ENCODE measurements at regions not wholly inside any gene's neighbourhood (a gene's known extent, or its start where the extent isn't known, plus 50 kb on each side); places are given as distances from the start of the nearest gene placed in this dataset.

DNA sequence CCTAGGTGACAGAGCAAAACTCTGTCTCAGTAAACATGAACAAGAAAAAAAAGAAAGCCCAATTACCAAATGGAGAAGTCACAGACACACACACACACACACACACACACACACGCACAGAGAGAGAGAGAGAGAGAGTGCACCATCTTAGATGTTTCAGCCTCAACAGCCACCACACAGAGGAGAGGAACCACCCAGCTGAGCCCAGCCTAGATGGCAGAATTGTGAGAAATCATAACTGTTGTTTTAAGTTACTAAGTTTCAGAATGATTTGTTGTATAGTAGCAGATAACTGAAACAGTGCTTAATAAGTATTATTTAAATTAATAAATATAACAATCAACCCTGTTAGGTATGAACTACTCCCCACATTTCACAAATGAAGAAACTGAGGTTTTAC lies 321.2 kb downstream of the ZNF621 start:
- ChIA-PET CTCF (no interaction called here), POLR2A (no interaction called here)
- in situ Hi-C loops (cut with HindIII; ENCODE audit: low pct_unique_long_range_greater_than_20kb, low sequenced_read_pairs) (no loop called here), intact Hi-C loops (cut with micrococcal nuclease; ENCODE audit: unreplicated experiment) (no loop called here)
- no peak for DNase-seq (ENCODE audit: low read depth, low spot score)
- H3K27ac ChIP-seq (ENCODE audit: low read length): no peak overlapping the region
- H3K9me3 ChIP-seq (ENCODE audit: control insufficient read depth, insufficient read depth, low read depth, low read length): no peaks in the 10 kb centered on the region
- TF ChIP-seq, protein P1, sequence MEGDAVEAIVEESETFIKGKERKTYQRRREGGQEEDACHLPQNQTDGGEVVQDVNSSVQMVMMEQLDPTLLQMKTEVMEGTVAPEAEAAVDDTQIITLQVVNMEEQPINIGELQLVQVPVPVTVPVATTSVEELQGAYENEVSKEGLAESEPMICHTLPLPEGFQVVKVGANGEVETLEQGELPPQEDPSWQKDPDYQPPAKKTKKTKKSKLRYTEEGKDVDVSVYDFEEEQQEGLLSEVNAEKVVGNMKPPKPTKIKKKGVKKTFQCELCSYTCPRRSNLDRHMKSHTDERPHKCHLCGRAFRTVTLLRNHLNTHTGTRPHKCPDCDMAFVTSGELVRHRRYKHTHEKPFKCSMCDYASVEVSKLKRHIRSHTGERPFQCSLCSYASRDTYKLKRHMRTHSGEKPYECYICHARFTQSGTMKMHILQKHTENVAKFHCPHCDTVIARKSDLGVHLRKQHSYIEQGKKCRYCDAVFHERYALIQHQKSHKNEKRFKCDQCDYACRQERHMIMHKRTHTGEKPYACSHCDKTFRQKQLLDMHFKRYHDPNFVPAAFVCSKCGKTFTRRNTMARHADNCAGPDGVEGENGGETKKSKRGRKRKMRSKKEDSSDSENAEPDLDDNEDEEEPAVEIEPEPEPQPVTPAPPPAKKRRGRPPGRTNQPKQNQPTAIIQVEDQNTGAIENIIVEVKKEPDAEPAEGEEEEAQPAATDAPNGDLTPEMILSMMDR (IDR thresholded peaks at IDR 0.05): no peak
- TF ChIP-seq, protein P2, sequence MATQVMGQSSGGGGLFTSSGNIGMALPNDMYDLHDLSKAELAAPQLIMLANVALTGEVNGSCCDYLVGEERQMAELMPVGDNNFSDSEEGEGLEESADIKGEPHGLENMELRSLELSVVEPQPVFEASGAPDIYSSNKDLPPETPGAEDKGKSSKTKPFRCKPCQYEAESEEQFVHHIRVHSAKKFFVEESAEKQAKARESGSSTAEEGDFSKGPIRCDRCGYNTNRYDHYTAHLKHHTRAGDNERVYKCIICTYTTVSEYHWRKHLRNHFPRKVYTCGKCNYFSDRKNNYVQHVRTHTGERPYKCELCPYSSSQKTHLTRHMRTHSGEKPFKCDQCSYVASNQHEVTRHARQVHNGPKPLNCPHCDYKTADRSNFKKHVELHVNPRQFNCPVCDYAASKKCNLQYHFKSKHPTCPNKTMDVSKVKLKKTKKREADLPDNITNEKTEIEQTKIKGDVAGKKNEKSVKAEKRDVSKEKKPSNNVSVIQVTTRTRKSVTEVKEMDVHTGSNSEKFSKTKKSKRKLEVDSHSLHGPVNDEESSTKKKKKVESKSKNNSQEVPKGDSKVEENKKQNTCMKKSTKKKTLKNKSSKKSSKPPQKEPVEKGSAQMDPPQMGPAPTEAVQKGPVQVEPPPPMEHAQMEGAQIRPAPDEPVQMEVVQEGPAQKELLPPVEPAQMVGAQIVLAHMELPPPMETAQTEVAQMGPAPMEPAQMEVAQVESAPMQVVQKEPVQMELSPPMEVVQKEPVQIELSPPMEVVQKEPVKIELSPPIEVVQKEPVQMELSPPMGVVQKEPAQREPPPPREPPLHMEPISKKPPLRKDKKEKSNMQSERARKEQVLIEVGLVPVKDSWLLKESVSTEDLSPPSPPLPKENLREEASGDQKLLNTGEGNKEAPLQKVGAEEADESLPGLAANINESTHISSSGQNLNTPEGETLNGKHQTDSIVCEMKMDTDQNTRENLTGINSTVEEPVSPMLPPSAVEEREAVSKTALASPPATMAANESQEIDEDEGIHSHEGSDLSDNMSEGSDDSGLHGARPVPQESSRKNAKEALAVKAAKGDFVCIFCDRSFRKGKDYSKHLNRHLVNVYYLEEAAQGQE (IDR thresholded peaks at IDR 0.05; ENCODE audit: insufficient read depth in 1 of 2, low read depth in 2 of 2, low read length in 1 of 2): no peak
- no peak for TF ChIP-seq SIN3A (IDR thresholded peaks at IDR 0.05; ENCODE audit: borderline replicate concordance, insufficient read depth, low read depth, low read length)
- no peak for TF ChIP-seq TCF7L2 (IDR thresholded peaks at IDR 0.05; ENCODE audit: low read depth, low read length)
- no peak for TF ChIP-seq POLR2AphosphoS5 (IDR thresholded peaks at IDR 0.05; ENCODE audit: low read depth, low read length)
- H3K4me3 ChIP-seq (ENCODE audit: low read depth in 2 of 2, low read length in 2 of 2): no peak overlapping the region
- H3K36me3 ChIP-seq (ENCODE audit: control insufficient read depth, insufficient read depth, low read length): no peaks in the 10 kb centered on the region
- no TSS peak for BruUV-seq (replicated peaks)
- H3K27me3 ChIP-seq (ENCODE audit: control insufficient read depth, insufficient read depth, low read length): no peaks in the 10 kb centered on the region
- ATAC-seq: no peak
- H3K4me1 ChIP-seq (ENCODE audit: control insufficient read depth, insufficient read depth, low read length): no peaks in the 10 kb centered on the region

DNA sequence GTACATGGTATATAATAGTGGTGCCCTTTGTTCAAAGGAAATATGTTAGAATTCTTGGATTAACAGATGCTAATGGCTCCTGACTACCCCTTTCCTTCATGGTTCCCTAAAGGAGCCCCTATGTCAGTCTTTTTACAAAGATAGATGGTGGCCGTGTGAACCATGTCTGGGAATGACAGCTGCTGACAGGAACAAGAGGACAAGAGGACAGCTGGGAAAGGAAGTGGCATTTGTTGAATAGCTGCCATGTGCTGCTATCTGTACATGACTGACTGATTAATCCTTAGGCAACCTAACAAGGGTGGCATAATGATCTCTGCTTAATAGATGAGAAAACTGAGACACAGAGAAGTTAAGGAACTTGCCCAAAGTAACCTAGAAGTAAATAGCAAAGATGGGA lies 321.7 kb downstream of the ZNF621 start:
- H3K4me1 ChIP-seq (ENCODE audit: control insufficient read depth, insufficient read depth, low read length): no peaks in the 10 kb centered on the region
- BruUV-seq (replicated peaks): no TSS peak
- in situ Hi-C loops (cut with HindIII; ENCODE audit: low pct_unique_long_range_greater_than_20kb, low sequenced_read_pairs) (no loop called here), intact Hi-C loops (cut with micrococcal nuclease; ENCODE audit: unreplicated experiment) (no loop called here)
- ATAC-seq (no peak), DNase-seq (ENCODE audit: low read depth, low spot score) (no peak)
- H3K4me3 ChIP-seq (ENCODE audit: low read depth in 2 of 2, low read length in 2 of 2): no peak overlapping the region
- POLR2A ChIA-PET: no interaction called here
- H3K27ac ChIP-seq (ENCODE audit: low read length): no peak overlapping the region
- H3K36me3 ChIP-seq (ENCODE audit: control insufficient read depth, insufficient read depth, low read length): no peaks in the 10 kb centered on the region
- no peaks in the 10 kb centered on the region for H3K27me3 ChIP-seq (ENCODE audit: control insufficient read depth, insufficient read depth, low read length)
- no peaks in the 10 kb centered on the region for H3K9me3 ChIP-seq (ENCODE audit: control insufficient read depth, insufficient read depth, low read depth, low read length)
- CTCF ChIA-PET: no interaction called here
- TF ChIP-seq, protein P2 (IDR thresholded peaks at IDR 0.05; ENCODE audit: insufficient read depth in 1 of 2, low read depth in 2 of 2, low read length in 1 of 2): no peak
- TF ChIP-seq TCF7L2 (IDR thresholded peaks at IDR 0.05; ENCODE audit: low read depth, low read length): no peak
- TF ChIP-seq POLR2AphosphoS5 (IDR thresholded peaks at IDR 0.05; ENCODE audit: low read depth, low read length): no peak
- TF ChIP-seq SIN3A (IDR thresholded peaks at IDR 0.05; ENCODE audit: borderline replicate concordance, insufficient read depth, low read depth, low read length): no peak
- TF ChIP-seq, protein P1 (IDR thresholded peaks at IDR 0.05): no peak
